ENCODE measurements at regions not wholly inside any gene's neighbourhood (a gene's known extent, or its start where the extent isn't known, plus 50 kb on each side); places are given as distances from the start of the nearest gene placed in this dataset.

DNA sequence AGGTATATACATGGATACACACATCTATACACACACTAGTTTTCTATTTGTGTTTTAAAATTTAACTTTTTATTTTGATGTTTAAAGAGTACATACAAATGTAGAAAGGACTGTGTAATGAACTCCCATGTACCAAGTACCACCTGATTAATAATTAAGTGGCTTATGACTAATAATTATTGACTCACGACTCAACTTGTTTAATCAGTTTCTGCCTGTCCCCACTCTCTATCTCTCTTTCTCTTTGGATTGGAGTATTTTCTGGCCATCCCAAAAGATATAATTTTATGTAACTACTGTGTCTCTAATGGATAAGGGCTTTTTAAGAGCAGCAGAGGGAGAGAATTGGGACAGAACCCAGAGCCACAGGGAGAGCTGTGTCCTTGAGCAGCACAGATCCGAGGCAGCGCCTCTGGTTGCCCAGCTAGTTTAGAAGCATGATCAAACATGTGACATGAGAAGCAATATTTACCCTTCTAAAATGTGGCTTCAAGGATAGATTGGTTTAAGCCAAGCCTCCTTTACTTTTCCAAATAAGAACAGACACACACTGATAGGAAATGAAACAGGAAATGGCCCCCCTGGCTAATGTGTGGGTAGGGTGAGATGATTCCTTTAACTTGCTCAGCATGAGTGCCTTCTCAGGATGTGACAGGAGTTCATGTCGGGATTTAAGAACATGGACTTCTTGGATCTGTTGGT lies 81.0 kb downstream of the ERMARD start:
- no peak for DNase-seq

- peak; percentile 16 for DNase-seq
Measured at GRCh38 chr6:169831450-169832246, 80.2 kb downstream of the ERMARD start.
